Type B pancreatic cell (in vitro differentiated cells): ENCODE measurements at regions not wholly inside any gene's neighbourhood (a gene's known extent, or its start where the extent isn't known, plus 50 kb on each side); places are given as distances from the start of the nearest gene placed in this dataset.

ENCODE experiments used
- DNase-seq: peaks from one replicate; pipeline ENCODE4 v3.0.0; 2021; ENCODE audit warnings: mixed read lengths; ENCODE audit not compliant: unreplicated experiment; ENCODE audit errors: extremely low spot score
- H3K27ac Mint-ChIP-seq: 2 replicates; pipeline ENCODE4 v1.8.0; 2021; ENCODE audit warnings: mild to moderate bottlenecking, mixed read lengths
- H3K27me3 Mint-ChIP-seq: 2 replicates; pipeline ENCODE4 v1.8.0; 2021; ENCODE audit warnings: mixed read lengths
- H3K36me3 Mint-ChIP-seq: 2 replicates; pipeline ENCODE4 v1.8.0; 2021; ENCODE audit warnings: mixed read lengths
- H3K4me1 Mint-ChIP-seq: one replicate; pipeline ENCODE4 v1.8.0; 2021; ENCODE audit warnings: mixed read lengths; ENCODE audit not compliant: unreplicated experiment
- H3K4me3 Mint-ChIP-seq: 2 replicates; pipeline ENCODE4 v1.8.0; 2021; ENCODE audit warnings: mild to moderate bottlenecking, mixed read lengths
- H3K9me3 Mint-ChIP-seq: 2 replicates; pipeline ENCODE4 v1.8.0; 2021; ENCODE audit warnings: mixed read lengths
- TF ChIP-seq, protein P1 (sequence below): fragments of 200-600 bp; sonication (generic); conservative IDR thresholded peaks from 2 replicates; pipeline ENCODE4 v1.5.0; 2021; ENCODE audit warnings: antibody characterized with exemption, mild to moderate bottlenecking

DNA sequence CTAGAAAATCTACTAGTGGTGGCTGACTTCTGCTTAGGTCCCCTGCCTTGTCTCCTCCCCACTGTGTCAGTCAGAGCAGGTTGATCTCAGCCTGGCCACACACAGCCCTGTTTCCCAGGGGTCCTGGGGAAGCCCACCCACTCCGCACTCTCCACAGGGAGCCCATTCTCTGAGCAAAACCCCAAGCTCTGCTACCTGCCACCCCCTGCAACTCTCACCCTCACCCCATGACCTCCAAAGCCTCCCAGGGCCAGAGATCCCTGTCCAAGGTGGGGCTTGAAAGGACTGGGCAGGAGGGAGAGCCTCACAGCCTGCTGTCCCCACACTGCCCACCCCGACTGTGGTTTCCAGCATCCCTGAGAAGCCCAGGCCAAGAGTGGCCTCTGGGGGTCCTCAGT lies 58.8 kb upstream of the ZNF536 start:
- no peaks in the 10 kb centered on the region for H3K9me3 Mint-ChIP-seq
- H3K4me3 Mint-ChIP-seq: no peak overlapping the region
- no peaks in the 10 kb centered on the region for H3K36me3 Mint-ChIP-seq
- H3K27ac Mint-ChIP-seq: no peak overlapping the region
- peaks cover 18% of the 10 kb centered on the region for H3K27me3 Mint-ChIP-seq
- H3K4me1 Mint-ChIP-seq: peaks cover 6% of the 10 kb centered on the region
- TF ChIP-seq, protein P1, sequence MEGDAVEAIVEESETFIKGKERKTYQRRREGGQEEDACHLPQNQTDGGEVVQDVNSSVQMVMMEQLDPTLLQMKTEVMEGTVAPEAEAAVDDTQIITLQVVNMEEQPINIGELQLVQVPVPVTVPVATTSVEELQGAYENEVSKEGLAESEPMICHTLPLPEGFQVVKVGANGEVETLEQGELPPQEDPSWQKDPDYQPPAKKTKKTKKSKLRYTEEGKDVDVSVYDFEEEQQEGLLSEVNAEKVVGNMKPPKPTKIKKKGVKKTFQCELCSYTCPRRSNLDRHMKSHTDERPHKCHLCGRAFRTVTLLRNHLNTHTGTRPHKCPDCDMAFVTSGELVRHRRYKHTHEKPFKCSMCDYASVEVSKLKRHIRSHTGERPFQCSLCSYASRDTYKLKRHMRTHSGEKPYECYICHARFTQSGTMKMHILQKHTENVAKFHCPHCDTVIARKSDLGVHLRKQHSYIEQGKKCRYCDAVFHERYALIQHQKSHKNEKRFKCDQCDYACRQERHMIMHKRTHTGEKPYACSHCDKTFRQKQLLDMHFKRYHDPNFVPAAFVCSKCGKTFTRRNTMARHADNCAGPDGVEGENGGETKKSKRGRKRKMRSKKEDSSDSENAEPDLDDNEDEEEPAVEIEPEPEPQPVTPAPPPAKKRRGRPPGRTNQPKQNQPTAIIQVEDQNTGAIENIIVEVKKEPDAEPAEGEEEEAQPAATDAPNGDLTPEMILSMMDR: no peak
- DNase-seq: no peak

DNA sequence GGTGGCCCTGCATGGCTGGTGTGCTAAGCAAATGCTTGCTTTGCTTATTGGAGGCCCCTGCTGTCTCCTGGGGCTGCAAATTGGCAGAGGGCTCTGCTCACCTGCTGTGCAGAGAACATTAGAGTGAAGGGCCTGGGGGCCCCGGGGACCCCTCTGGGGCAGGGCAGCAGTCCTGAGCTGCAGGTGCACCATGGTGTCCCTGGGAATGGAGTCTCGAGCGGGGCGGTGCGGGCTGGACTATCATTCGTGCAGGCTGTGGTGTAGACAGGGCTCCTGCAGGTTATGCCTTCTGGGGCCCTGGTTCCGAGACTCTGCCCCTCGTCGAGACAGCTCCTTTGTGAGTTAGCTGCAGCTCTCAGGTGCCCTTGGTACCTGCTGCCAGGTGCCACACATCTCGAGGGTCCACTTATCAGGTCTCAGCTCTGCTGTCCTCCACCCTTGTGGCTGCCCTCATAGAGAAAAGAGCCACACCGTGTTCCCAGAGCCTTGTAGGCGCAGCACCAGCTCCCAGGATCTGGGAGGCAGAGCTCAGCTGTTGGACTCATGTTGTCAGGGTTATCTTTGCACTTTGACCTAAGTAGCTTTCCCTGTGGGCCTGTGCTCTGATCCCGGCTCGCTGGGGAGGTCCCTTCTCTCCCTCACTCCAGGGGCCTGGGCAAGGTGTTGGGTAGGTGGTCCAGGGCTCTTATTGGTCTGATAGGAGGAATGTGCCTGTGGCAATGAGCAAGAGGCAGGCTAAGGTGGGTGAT lies 58.0 kb upstream of the ZNF536 start:
- no peak for DNase-seq
- Mint-ChIP-seq H3K27ac (no peak overlapping the region), H3K36me3 (no peaks in the 10 kb centered on the region), H3K27me3 (peaks cover 14% of the 10 kb centered on the region), H3K4me1 (peaks cover 5% of the 10 kb centered on the region), H3K9me3 (no peaks in the 10 kb centered on the region), H3K4me3 (no peak overlapping the region)
- TF ChIP-seq, protein P1: no peak

DNA sequence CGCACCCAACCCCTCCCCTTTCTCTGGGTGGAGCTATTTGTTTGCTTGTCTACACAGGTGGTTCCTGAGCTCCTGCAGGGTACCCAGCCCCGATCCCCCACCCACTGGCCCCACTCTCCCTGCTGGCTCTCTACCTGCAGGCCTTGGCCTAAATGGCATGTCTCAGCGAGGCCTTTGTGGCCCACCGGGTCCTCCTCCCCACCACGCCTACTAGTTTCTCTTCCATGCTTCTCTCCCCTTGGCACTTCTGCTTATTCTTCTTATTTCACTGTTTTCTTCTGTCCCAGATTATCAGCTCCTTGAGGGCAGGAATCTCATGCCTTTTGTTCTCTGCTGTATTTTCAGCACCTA lies 57.4 kb upstream of the ZNF536 start:
- H3K27ac Mint-ChIP-seq: no peak overlapping the region
- DNase-seq: no peak
- H3K9me3 Mint-ChIP-seq: no peaks in the 10 kb centered on the region
- H3K27me3 Mint-ChIP-seq: peaks cover 9% of the 10 kb centered on the region
- no peaks in the 10 kb centered on the region for H3K4me1 Mint-ChIP-seq
- H3K36me3 Mint-ChIP-seq: no peaks in the 10 kb centered on the region
- no peak overlapping the region for H3K4me3 Mint-ChIP-seq
- TF ChIP-seq, protein P1: no peak

DNA sequence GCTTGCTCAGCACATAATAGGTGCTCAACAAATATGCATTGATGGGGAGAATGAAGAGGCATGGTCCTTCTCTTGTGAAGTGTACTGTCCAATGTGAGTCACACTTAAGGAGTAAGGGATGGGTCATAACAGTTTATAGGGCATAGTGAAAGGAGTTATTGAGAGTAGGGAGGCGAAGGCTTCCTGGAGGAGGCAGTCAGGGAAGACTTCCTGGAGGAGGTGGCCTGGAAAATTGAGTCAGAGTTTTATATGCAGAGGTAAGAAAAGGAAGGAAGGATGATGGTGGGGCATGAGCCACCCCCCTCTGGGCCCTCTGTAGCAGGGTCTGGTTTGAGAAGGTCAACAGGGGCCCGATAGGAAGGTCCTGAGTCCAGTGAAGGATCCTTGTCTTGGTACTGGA lies 57.0 kb upstream of the ZNF536 start:
- Mint-ChIP-seq H3K27me3 (peaks cover 6% of the 10 kb centered on the region), H3K4me1 (no peaks in the 10 kb centered on the region), H3K36me3 (no peaks in the 10 kb centered on the region), H3K9me3 (no peaks in the 10 kb centered on the region), H3K4me3 (no peak overlapping the region), H3K27ac (no peak overlapping the region)
- TF ChIP-seq, protein P1: no peak
- DNase-seq: no peak

DNA sequence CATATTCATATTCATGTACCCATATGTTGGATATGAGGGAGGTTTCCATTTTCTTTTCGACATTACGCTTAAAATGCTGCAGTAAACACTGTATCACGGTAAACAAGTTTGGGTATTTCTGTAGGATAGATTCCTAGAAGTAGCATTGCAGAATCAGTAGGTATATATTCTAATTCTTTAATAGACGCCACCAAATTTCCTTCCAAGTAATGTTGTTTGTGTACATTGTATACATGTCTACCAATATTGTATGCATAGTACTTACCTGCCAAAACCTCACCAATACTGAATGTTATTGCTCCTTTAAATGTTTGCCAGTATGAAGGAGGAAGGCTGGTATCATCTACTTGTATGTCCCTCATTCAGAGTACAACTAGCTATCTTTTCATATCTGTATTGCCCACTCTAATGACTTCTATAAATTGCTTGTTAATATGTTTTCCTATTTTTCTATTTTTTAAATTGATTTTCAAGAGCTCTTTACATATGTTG lies 56.1 kb upstream of the ZNF536 start:
- Mint-ChIP-seq H3K9me3 (no peaks in the 10 kb centered on the region), H3K4me3 (no peak overlapping the region), H3K4me1 (peaks cover 4% of the 10 kb centered on the region), H3K36me3 (no peaks in the 10 kb centered on the region), H3K27ac (no peak overlapping the region), H3K27me3 (peaks cover 2% of the 10 kb centered on the region)
- no peak for DNase-seq
- TF ChIP-seq, protein P1: no peak
